ENCODE measurements at regions not wholly inside any gene's neighbourhood (a gene's known extent, or its start where the extent isn't known, plus 50 kb on each side); places are given as distances from the start of the nearest gene placed in this dataset.
A peak's percentile ranks its signal among the peaks of the same experiment; 100 is the strongest.
"Not testable (repeated sequence)": the region's sequence is repeated elsewhere in the genome, so short reads cannot be mapped to it uniquely, and the experiment has no call there.

DNA sequence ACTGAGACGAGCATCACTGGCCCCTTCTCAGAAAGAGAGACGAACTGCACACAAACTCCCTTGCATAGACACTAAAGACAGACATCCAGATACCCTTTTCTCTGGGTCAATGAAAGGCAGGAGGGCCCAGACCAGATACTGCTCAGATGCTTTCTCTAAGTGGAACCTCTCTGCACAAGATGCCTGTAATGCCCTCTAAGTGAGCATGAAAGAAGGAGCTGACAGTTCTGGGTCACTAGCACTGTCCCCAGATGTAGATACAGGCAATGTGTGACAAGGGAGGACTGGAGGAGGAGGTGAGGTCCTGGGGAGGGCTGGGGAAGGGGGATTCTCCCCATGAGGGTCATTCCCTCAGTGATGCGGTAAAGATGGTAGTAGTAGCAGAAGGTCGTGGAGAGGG lies 501.0 kb upstream of the CDH11 start:
- DNase-seq (ENCODE audit: low spot score), result no peak

DNA sequence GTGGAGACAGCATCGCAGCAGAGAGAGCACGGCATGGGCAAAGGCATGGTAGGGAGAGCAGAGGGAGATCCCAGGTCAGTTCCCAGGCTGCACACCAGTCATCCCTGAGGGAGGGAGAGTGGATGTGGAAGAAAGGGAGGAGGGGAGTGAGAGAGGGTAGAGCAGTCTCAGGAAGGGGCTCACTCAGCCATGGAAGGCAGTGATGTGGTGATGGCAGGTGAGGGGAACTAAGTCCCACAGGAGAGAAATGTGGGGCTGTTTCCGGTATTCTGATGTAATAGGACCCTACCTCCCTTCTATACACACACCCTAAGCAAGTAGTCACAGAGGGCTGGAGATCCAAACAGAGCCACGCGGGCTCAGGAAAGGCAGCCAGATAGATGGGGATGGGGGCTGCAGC lies 500.3 kb upstream of the CDH11 start:
- no peak for DNase-seq (ENCODE audit: low spot score)

DNA sequence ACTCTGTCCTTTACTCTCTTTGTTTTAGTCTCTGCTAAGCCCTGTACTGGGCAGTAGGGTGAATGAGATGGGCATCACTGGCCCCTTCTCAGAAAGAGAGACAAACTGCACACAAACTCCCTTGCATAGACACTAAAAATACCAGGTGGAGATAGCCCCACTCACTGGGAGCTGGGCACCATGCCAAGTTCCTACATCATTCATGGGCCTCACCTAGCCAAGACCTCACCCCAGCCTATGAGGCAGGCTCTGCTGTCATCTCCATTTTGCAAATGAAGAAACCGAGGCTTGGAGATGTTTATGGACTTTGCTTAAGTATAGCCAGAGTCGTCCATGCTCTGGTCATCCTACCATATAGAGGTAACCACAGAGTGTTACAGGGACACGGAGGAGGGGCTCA lies 499.8 kb upstream of the CDH11 start:
- no peak for DNase-seq (ENCODE audit: low spot score)

DNA sequence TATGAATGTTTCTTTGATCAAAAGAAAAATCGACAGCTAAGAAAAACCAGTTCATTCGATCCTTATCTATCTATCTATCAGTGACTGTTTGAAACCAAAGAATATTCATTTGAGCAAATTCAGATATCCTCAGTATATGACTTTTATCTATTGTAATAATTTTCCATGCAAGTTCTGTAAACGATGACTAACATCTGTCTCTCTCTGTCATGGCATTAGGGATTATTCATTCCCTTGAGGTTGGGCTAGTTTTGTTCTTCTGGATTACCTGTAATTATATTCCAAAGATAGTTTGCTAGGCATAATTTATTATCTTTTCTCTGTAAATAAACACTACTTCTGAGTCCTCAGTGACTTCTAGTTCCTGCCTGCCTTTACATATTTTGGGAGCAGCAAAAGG lies 497.7 kb upstream of the CDH11 start:
- no peak for DNase-seq (ENCODE audit: low spot score)

DNA sequence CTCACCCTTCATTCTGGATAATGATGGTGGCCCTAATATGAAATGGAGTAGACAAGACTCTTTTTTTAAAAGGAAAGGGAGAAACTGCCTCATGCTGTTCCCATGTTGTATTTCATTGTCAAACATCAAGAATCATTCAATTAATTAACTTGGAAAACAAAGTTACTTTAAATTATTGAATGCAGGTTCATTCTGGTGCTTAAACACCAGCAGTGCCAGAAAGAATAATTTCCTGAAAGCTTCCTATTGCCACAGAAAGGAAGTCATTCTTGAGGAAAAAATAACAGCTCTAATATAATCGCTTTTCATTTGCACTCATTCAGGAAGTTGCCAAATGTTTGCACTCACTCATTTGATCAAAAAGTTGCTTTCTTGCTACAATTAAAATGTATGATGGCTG lies 497.1 kb upstream of the CDH11 start:
- no peak for DNase-seq (ENCODE audit: low spot score)

DNA sequence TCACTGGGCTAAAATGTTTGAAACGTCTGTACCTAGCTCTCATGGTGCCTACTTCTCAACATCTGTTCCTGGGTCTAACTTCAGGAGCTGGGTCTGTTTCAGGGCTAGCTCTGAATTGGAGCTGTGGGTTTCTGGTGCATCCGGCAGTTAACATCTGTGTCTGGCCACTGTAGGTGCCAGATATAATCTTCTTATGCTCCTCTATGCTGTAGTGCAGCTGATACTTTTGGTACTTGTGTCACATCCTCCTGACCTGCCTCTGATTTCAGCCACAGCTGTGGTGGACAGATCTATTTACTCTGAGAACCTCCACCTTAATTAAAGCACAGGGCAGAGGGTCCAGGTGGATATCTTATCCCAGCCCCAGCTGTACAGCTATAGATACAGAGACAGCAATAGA lies 496.5 kb upstream of the CDH11 start:
- DNase-seq (ENCODE audit: low spot score), result no peak

DNA sequence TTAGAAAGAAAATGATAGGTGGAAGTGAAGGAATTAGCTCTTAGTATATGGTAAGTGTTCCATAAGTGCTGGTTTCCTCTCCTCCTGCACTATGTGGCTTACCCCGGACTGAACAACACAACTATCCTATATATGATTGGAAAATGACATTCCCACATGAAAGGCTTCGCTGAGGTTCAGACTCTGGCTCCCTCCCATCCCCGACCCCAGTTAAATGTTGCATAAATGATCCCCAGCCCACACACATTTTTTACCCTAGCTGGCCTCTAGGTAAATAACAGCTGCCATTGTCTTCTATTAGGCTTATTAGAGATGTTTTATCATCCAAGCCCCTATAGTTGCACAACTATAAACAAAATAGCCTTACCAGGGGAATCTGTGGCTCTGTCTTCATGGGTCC lies 495.6 kb upstream of the CDH11 start:
- DNase-seq (ENCODE audit: low spot score), result peak; percentile 74

DNA sequence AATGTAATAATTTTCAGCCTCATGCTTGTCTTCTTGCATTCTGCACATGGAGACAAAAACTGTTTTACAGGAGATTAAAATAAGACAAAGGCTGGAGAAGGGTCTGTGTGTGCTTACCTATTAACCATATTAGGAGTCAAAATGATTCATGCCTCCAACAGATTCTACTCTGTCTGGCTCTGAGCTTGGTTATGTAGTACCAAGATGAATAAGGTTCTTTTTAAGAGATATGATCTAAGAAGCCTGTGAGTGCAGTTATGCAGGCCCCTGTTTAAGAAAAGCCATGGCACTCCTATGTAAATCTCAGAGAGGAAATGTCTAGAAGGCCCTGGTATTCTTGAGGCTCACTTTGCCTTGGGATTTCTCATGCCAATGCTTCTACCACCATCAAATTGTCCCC lies 486.6 kb upstream of the CDH11 start:
- no peak for DNase-seq (ENCODE audit: low spot score)

DNA sequence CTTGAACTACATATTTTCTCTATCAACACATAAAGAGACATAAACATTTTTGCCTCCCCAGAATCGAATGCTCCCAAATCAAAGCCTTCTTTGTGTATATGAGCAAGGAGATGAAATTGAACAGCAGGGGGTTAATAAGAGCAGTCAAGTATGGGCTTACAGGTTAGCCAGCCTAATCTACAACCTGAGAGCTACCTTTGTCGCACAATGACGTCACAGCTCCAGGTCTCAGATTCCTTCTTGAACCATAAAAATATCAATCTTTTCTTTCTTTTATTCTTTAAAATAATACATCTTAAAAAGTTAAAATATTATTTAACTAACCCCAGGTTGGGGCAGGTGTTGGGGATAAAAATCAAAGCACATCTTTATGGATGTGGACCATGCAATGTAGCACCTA lies 482.9 kb upstream of the CDH11 start:
- DNase-seq (ENCODE audit: low spot score), result no peak

DNA sequence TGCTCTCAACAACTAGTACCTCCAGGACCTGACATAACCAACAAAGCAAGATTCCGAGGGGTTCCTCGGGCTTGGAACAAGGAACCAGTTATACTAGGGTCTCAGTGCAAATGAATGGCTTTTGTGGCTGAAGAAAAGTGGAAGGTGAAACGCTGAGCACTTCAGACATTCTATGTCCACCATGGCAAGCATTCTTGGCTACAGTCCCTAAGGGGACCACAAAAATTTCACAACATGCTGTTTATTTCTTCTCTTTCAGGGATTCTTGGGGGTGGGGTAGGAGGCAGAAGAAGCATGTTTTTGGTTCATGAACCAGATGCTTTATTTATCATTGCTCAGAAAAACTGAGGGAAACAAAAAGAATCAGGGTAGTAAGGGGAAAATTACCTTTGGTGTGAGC lies 479.9 kb upstream of the CDH11 start:
- DNase-seq (ENCODE audit: low spot score), result no peak

DNA sequence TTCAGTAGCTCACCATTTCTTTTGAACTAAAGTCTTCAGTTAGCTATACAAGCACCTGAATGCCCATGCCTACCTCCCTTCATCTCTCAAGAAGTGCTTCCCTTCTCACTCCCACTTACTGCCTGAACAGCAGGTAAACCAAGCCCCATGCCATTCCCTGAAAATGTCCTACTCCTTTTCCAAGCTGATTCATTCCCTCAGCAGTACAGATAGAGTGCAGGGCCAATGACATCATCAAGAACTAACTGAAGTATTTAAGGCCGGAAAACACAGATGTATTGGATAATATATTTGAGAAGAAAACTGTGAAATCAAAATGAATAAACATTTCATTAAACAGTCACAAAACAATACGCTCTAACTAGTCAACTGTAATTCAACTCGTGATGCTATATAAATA lies 478.8 kb upstream of the CDH11 start:
- no peak for DNase-seq (ENCODE audit: low spot score)

DNA sequence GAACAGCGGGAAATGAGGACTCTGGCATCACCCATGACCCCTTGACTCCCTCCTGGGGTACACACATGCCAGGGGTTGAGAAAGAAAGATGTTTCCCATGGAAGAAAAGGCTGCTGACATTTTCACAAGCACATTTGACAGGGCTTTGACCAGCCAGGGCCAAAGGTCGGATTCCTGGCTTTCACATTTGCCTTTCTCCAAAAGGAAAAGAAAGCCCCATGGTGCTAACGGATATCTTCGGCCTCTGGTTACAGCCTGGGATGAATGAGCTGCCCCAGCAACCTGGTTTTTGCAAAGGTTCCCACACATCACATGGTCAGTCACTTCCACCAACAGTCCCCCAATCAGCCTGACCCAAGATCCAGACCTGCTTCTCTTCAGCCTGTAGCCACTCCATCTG lies 478.2 kb upstream of the CDH11 start:
- DNase-seq (ENCODE audit: low spot score), result no peak

DNA sequence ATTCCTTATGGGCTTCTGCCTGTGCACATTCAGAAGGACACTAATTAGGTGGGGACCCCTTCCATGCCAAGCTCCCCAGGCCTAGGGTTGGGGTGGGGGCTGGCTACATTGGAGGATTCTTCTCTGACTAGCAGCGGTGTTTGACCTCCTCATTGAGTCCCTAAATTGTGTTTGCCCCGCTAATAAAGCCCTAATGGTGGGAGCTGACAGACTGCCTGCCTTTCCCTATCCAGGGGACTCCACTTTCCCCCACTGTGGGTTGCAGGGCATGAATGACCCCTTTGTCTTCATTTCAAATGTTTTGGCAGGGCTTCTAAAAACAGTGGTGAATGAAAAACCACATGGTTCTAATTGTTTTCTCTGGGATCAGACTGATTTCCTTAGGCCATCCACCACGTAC lies 476.8 kb upstream of the CDH11 start:
- peak; percentile 30 for DNase-seq (ENCODE audit: low spot score)

DNA sequence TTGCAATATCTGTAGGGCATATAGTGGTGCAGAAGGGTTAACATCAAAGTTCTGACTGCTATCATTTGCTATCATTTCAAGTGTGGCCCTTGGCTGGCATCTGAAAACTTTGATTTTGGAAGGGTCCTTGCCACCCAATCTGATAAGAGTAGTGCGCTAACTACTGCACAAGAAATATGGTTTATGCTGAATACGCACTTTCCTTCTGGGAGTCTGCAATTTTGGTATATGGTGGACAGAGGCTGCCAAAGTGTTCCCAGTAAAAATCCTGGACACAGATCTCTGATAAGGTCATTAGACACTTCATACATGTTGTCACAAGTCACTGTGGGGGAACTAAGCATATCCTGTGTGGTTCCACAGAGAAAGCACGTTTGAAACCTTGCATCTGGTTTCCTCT lies 461.6 kb upstream of the CDH11 start:
- no peak for DNase-seq (ENCODE audit: low spot score)

DNA sequence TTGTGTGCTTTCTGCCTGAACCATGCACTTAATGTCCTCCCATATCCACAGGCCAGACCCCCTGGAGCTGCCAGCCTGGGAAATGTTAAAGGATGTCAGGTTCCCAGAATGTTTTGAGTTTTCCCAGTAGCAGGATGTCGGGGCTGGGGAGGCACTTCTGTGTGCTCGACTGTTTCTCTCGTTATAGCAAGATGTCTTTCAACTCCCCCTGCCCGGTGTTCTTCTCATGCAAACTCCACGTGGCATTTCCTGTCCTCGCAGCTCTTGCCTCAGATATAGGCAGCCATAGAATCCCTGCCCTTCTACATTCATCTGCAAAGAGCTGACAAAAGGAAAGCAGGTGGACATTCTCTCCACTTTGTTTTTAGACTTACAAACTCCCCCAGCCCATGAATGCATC lies 457.2 kb upstream of the CDH11 start:
- no peak for DNase-seq (ENCODE audit: low spot score)

DNA sequence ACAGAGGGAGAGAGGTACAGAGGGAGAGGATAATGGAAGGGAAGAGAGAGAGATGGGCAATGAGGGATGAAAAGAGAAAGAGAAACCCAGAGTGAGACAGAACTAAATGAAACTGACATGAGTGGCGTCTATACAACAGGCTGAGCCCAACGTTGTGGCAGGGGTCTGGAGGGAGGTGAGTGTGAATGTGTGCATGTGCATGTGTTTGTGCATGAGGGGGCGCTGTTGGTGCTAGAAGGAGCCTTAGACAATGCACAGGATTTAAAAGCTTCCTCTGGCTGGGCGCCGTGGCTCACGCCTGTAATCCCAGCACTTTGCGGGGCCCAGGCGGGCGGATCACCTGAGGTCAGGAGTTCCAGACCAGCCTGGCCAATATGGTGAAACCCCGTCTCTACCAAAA lies 454.8 kb upstream of the CDH11 start:
- DNase-seq (ENCODE audit: low spot score), result no peak

DNA sequence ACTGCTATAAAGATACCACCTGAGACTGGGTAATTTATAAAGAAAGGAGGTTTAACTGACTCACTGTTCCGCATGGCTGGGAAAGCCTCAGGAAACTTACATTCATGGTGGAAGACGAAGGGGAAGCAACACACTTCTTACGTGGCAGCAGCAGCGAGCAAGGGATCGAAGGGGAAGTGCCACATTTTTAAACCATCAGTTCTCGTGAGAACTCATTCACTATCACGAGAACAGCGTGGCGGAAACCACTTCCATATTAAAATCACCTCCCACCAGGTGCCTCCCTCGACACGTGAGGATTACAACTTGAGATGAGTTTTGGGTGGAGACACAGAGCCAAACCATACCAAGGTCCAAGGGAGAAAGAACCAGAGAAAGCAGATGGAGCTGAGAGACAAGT lies 454.3 kb upstream of the CDH11 start:
- no peak for DNase-seq (ENCODE audit: low spot score)

DNA sequence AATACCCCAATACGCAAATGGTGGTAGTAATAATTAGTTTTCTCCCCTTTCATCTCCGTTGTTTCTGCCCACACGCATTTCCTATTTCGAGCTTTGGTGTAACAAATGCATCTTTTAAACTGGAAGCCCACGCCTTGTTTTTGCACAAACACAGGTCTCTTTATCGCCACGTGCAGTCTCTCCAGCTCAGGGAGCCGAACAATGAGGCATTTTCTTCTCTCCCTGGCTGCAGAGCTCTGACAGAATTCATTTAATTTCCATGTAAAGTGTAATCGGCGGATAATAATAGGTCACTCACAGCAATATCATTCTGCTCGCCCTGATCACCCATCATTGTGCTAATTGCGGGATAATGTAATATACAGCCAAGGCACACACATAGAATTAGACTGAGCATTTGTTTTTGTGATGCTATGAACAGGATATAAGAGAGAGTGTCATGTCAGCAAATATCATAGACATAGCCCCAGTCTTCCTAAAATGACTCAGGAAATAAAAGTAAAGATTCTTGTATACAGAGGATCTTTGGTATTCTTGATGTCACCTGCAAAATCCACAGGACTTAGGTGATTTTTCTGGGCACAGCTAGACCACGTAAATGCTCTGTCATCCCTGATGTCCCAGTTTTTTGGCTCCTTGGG lies 452.6 kb upstream of the CDH11 start:
- DNase-seq (ENCODE audit: low spot score), result peak; percentile 29

DNA sequence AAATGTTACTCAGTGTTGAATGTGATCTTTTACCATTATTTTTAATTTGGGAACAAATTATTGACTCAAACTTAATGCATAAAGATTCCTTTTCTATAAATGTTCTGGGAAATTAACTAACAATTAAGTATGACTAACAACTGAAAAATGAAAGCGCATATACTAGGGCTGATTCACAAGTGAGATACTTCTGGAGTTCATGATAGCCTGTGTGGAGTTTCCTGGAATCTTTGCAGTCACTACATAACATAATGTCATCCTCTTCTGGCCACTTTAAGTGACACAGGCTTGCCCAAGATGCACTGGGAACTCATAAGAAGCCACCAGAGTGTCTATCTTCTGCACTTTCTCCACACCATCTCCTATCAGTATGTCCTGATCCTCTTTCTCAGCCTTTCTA lies 450.3 kb upstream of the CDH11 start:
- peak; percentile 31 for DNase-seq (ENCODE audit: low spot score)

DNA sequence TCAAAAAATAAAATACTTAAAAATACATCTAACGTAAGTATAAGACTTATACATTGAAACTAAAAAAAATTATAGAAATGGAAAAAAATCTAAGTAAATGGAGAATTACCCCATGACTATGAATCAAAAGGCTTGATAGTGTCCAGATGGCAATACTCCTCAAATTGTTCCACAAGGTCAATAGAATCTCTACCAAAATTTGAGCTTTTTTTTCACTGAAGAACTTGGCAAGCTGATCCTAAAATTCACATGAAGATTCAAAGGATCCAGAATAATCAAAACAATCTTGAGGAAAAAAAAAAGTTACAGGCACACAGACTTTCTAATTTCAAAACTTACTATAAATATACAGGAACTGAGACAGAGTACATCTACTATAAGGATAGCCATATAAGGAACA lies 448.4 kb upstream of the CDH11 start:
- DNase-seq (ENCODE audit: low spot score), result no peak

DNA sequence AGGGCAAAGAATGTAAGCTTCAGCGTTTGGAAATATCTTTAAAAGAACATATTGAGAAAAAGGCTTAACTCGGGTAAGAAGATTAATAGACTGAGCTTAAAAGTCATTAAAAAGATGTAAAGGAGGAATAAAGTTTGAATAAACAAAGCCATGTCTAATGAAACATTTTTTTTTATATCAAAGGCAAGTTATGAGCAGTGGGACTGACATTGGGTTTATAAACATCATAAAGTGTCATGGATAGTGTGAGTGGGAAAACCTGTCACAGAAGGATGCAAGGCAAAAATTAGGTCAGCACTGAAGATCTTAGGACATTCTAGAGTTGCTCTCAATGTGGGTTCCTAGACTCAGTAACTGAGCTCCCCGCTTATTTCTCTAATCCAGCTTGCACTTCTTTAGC lies 438.0 kb upstream of the CDH11 start:
- no peak for DNase-seq (ENCODE audit: low spot score)

DNA sequence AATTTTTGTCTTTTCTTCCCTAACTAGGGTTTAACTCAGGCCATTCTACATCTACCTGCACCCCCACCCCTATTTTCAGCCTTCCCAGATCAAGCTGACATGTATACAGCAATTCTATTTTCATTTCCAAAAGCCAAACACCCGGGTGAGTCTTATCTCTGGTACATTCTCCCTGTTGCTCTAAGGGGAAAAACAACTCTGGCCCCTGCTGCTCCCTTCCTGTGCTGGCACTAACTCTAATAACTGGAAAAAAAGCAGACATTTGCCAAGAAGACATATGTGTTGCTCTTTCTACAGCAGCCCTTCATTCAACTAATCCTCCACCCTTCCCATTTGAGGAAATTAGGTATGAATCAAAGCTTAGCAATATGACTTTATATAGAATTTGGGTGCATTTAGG lies 427.8 kb upstream of the CDH11 start:
- not testable (repeated sequence) for DNase-seq (ENCODE audit: low spot score)

DNA sequence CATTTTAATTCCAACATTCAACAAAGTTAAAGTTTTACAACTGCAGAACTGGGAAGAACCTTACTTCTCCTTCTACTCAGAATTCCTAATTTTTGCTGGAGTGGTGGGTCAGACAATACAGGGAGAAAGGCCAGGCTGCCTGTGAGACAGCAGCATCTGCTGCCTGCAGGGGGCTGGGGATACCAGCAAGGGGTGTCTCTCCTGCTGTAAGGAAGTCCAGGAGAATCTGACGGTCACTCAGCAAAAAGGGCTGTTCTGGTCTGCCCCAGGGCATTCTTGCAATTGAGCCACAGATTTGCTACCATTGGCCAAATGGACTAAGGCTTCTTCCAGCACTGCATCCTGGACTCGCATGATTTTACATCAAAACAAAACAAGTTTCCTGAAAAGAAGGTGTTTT lies 426.6 kb upstream of the CDH11 start:
- DNase-seq (ENCODE audit: low spot score), result no peak

DNA sequence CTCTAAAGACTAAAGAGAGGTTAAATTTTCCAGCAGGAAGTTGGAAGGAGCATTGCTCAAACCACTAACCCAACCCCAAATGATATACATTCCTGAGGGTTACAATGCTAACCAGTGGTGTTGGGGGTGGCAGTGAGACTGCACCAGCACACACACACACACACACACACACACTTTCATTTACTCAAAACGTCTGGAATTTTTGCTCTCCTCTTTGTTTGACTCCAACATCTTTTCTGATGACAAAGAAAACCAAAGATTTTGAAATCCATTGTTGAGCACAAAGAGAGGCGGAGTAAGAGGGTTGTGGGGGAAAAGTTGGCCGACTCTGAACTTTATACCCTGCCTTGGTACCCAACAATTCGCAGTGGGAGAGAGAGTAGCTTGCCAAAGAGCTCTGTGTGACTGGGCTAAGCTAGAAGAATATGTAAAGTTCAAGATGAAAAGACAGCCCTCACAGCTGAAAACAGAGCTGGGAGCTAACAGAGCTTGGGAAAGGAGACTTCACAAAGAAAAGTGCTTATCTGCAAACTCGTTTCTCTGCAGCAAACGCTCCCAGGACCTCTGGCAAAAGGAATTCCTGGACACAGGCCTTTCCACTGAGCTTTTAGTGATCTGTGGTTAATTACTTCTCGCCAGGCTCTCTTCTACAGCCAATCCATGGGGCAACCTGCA lies 426.0 kb upstream of the CDH11 start:
- peak; percentile 76 for DNase-seq (ENCODE audit: low spot score)
